SK-N-SH (cell line): ENCODE measurements at regions not wholly inside any gene's neighbourhood (a gene's known extent, or its start where the extent isn't known, plus 50 kb on each side); places are given as distances from the start of the nearest gene placed in this dataset.

Source experiments
- CTCF ChIA-PET: fragments of 300-600, 350-600 bp; formaldehyde crosslinking; extraction: SDS; loops from one replicate; lab custom pipeline; 2021; lab: Yijun Ruan, JAX
- POLR2A ChIA-PET: fragments of 350-600 bp; sonication (Branson Sonifier 250); formaldehyde crosslinking; extraction: SDS; loops from one replicate; lab custom pipeline; 2020; ENCODE audit warnings: antibody characterized with exemption, inconsistent platforms; lab: Yijun Ruan, JAX
- DNase-seq: peaks from one replicate; pipeline ENCODE4 v3.0.0; 2012
- H2AFZ ChIP-seq: fragments of 200-600 bp; sonication (generic); 2 replicates; pipeline ENCODE4 v1.8.1; 2016; ENCODE audit warnings: antibody characterized with exemption, mild to moderate bottlenecking, low read depth
- H3F3A ChIP-seq: fragments of 200-600 bp; sonication (generic); replicated peaks from 2 replicates; pipeline ENCODE3; 2016; ENCODE audit warnings: antibody characterized with exemption, mild to moderate bottlenecking; ENCODE audit not compliant: insufficient read depth
- H3K27ac ChIP-seq, 2 experiments: fragments of 200-500 bp in 1 of 2; fragments of 200-600 bp in 1 of 2; sonication (Bioruptor generic) in 1 of 2; sonication (generic), shearing (Covaris generic) in 1 of 2; 2 replicates each; pipeline versions ENCODE4 v1.5.1 to v1.6.1; 2014 to 2016; ENCODE audit warnings: low read depth in 2 of 2, inconsistent platforms in 1 of 2, low read length in 1 of 2, mild to moderate bottlenecking in 1 of 2, mixed read lengths in 1 of 2
- H3K27me3 ChIP-seq: fragments of 200-600 bp; sonication (generic), shearing (Covaris generic); 2 replicates; pipeline ENCODE4 v1.6.1; 2016; ENCODE audit warnings: mixed run types; ENCODE audit not compliant: insufficient read depth
- H3K36me3 ChIP-seq, 2 experiments: fragments of 200-500 bp in 1 of 2; fragments of 200-600 bp in 1 of 2; sonication (Bioruptor generic) in 1 of 2; sonication (generic) in 1 of 2; replicated peaks in 1 of 2; 2 replicates each; pipeline versions ENCODE3 to v1.5.1; 2014 to 2016; ENCODE audit warnings: low read length in 1 of 2, mild to moderate bottlenecking in 1 of 2; ENCODE audit not compliant: insufficient read depth in 2 of 2, control insufficient read depth in 1 of 2
- H3K4me1 ChIP-seq, 2 experiments: fragments of 200-500 bp in 1 of 2; fragments of 200-600 bp in 1 of 2; sonication (Bioruptor generic) in 1 of 2; sonication (generic), shearing (Covaris generic) in 1 of 2; 2 replicates each; pipeline versions ENCODE4 v1.5.1 to v1.6.1; 2014 to 2016; ENCODE audit warnings: low read depth in 1 of 2, low read length in 1 of 2, mixed run types in 1 of 2; ENCODE audit not compliant: insufficient read depth in 2 of 2, control insufficient read depth in 1 of 2
- H3K4me2 ChIP-seq: fragments of 200-600 bp; sonication (generic), shearing (Covaris generic); 2 replicates; pipeline ENCODE4 v1.6.1; 2017; ENCODE audit warnings: mixed run types
- H3K4me3 ChIP-seq, 2 experiments: fragments of 200-500 bp in 1 of 2; fragments of 200-600 bp in 1 of 2; sonication (Bioruptor generic) in 1 of 2; sonication (generic), shearing (Covaris generic) in 1 of 2; 2 replicates each; pipeline versions ENCODE4 v1.5.1 to v1.8.1; 2014 to 2016; ENCODE audit warnings: low read depth in 2 of 2, inconsistent platforms in 1 of 2, low read length in 1 of 2, mild to moderate bottlenecking in 1 of 2, mixed read lengths in 1 of 2, moderate library complexity in 1 of 2
- H3K79me2 ChIP-seq: fragments of 200-600 bp; sonication (generic); 2 replicates; pipeline ENCODE4 v1.8.1; 2017; ENCODE audit warnings: mild to moderate bottlenecking; ENCODE audit not compliant: insufficient read depth
- H3K9ac ChIP-seq: fragments of 200-600 bp; sonication (generic); 2 replicates; pipeline ENCODE4 v1.6.1; 2017; ENCODE audit warnings: mixed run types
- H3K9me2 ChIP-seq: fragments of 200-600 bp; sonication (generic); 2 replicates; pipeline ENCODE4 v1.6.1; 2017; ENCODE audit warnings: mixed run types
- H3K9me3 ChIP-seq: fragments of 200-600 bp; sonication (generic); 2 replicates; pipeline ENCODE4 v1.6.1; 2017; ENCODE audit warnings: mixed run types, mild to moderate bottlenecking, moderate library complexity
- H4K20me1 ChIP-seq: fragments of 200-600 bp; sonication (generic); 2 replicates; pipeline ENCODE4 v1.6.1; 2017; ENCODE audit warnings: mild to moderate bottlenecking, mixed run types; ENCODE audit not compliant: insufficient read depth
- CTCF ChIP-seq: fragments of 200-600 bp; sonication (generic); IDR thresholded peaks from 2 replicates; pipeline ENCODE4 v1.6.1; 2017; ENCODE audit warnings: antibody characterized with exemption, mild to moderate bottlenecking, moderate library complexity
- ELF1 ChIP-seq: IDR thresholded peaks from 2 replicates; pipeline ENCODE4 v1.4.0; 2012
- FOSL2 ChIP-seq: IDR thresholded peaks from 2 replicates; pipeline ENCODE4 v1.4.0; 2012; ENCODE audit warnings: low read depth, mild to moderate bottlenecking, moderate library complexity, borderline replicate concordance
- FOXJ3 ChIP-seq: sonication (generic); formaldehyde crosslinking; IDR thresholded peaks from 2 replicates; pipeline ENCODE4 v1.5.1; 2020; ENCODE audit warnings: mild to moderate bottlenecking, missing genetic modification reagents
- GABPA ChIP-seq: IDR thresholded peaks from 2 replicates; pipeline ENCODE4 v1.4.0; 2012; ENCODE audit warnings: low read depth, mild to moderate bottlenecking
- JUND ChIP-seq: IDR thresholded peaks from 2 replicates; pipeline ENCODE4 v1.4.0; 2012
- MEF2A ChIP-seq: IDR thresholded peaks from 2 replicates; pipeline ENCODE4 v1.4.0; 2012; ENCODE audit warnings: low read depth, borderline replicate concordance
- REST ChIP-seq: IDR thresholded peaks from 2 replicates; pipeline ENCODE4 v1.6.1; 2012; ENCODE audit warnings: mild to moderate bottlenecking, low read depth, low read length, moderate library complexity
- RXRA ChIP-seq: IDR thresholded peaks from 2 replicates; pipeline ENCODE4 v1.4.0; 2012; ENCODE audit warnings: low read depth, mild to moderate bottlenecking, borderline replicate concordance
- TCF12 ChIP-seq: IDR thresholded peaks from 2 replicates; pipeline ENCODE4 v1.4.0; 2012
- USF1 ChIP-seq: IDR thresholded peaks from 2 replicates; pipeline ENCODE4 v1.4.0; 2012; ENCODE audit warnings: low read depth, borderline replicate concordance
- USF2 ChIP-seq: fragments of 150-350 bp; IDR thresholded peaks from 2 replicates; pipeline ENCODE4 v1.6.1; 2017; ENCODE audit warnings: antibody characterized with exemption, low read length, low read depth, borderline replicate concordance
- ZBTB33 ChIP-seq: IDR thresholded peaks from 2 replicates; pipeline ENCODE4 v1.4.0; 2012; ENCODE audit warnings: low read depth, borderline replicate concordance
- WGBS: methylation state at CpG from one replicate; pipeline ENCODE4 v1.1.6; 2017; ENCODE audit warnings: low lambda C conversion rate; 5-methylcytosine and 5-hydroxymethylcytosine counted together

- TF ChIP-seq ELF1 (no peak), FOXJ3 (CRISPR knock-in tag) (no peak), RXRA (no peak), JUND (no peak), USF1 (no peak), FOSL2 (no peak)
Measured at GRCh38 chr5:21145376-21145775, 1157.4 kb upstream of the CDH18 start (continued).

- Histone ChIP-seq H3K4me2 (no peak overlapping the region), H3K9me2 (no peaks in the 10 kb centered on the region), H3K27me3 (no peaks in the 10 kb centered on the region), H3K9ac (no peak overlapping the region), H3K36me3 (no peaks in the 10 kb centered on the region), H3K79me2 (no peaks in the 10 kb centered on the region)
- POLR2A ChIA-PET: no interaction called here
- DNase-seq: no peak
- CTCF ChIA-PET: no interaction called here
- no peak for TF ChIP-seq JUND
- no peak for TF ChIP-seq MEF2A
- TF ChIP-seq GABPA: no peak
- no peak for TF ChIP-seq USF2
- TF ChIP-seq FOSL2: no peak
- no peak for TF ChIP-seq ZBTB33
- no peak for TF ChIP-seq RXRA
- TF ChIP-seq TCF12: no peak
- no peak for TF ChIP-seq REST
- no peak for TF ChIP-seq CTCF
- TF ChIP-seq, all 33 proteins: peak for 0
- 25% methylated on average over 4 of the region's 4 CpGs for WGBS
- Histone ChIP-seq H3K27ac (no peak overlapping the region), H2AFZ (no peak overlapping the region), H4K20me1 (no peaks in the 10 kb centered on the region), H3K4me1 (no peaks in the 10 kb centered on the region), H3K9me3 (no peaks in the 10 kb centered on the region), H3K4me3 (no peak overlapping the region), H3F3A (no peaks in the 10 kb centered on the region)
Measured at GRCh38 chr5:21143686-21144085, 1155.7 kb upstream of the CDH18 start.
